GM23248 (cell line): ENCODE measurements at regions not wholly inside any gene's neighbourhood (a gene's known extent, or its start where the extent isn't known, plus 50 kb on each side); places are given as distances from the start of the nearest gene placed in this dataset.

ENCODE experiments used
- DNase-seq: peaks from one replicate; pipeline ENCODE4 v3.0.0-alpha.2; 2015
- H2AFZ ChIP-seq: fragments of 200-600 bp; sonication (generic); 2 replicates; pipeline ENCODE4 v1.6.1; 2016; ENCODE audit warnings: antibody characterized with exemption
- H3F3A ChIP-seq: fragments of 200-600 bp; sonication (generic); 2 replicates; pipeline ENCODE4 v1.6.1; 2016; ENCODE audit warnings: mild to moderate bottlenecking, antibody characterized with exemption, mixed run types; ENCODE audit not compliant: insufficient read depth
- H3K27ac ChIP-seq: fragments of 200-600 bp; sonication (generic); 2 replicates; pipeline ENCODE4 v1.5.1; 2016; ENCODE audit warnings: mild to moderate bottlenecking
- H3K27me3 ChIP-seq: fragments of 200-600 bp; sonication (generic); replicated peaks from 2 replicates; pipeline ENCODE4 v1.6.1; 2016; ENCODE audit warnings: mild to moderate bottlenecking; ENCODE audit not compliant: insufficient read depth
- H3K36me3 ChIP-seq: fragments of 200-600 bp; sonication (generic); 2 replicates; pipeline ENCODE4 v1.6.1; 2016; ENCODE audit warnings: low read depth, mild to moderate bottlenecking
- H3K4me1 ChIP-seq: fragments of 200-600 bp; sonication (generic); 2 replicates; pipeline ENCODE4 v1.6.1; 2016; ENCODE audit warnings: mild to moderate bottlenecking; ENCODE audit not compliant: insufficient read depth
- H3K4me2 ChIP-seq: fragments of 200-600 bp; sonication (generic); one replicate; pipeline ENCODE4 v1.6.1; 2016; ENCODE audit warnings: mild to moderate bottlenecking; ENCODE audit not compliant: unreplicated experiment
- H3K4me3 ChIP-seq: fragments of 200-600 bp; sonication (generic); 2 replicates; pipeline ENCODE4 v1.5.1; 2016; ENCODE audit warnings: mild to moderate bottlenecking
- H3K79me2 ChIP-seq: fragments of 200-600 bp; sonication (generic); 2 replicates; pipeline ENCODE4 v1.6.1; 2016; ENCODE audit warnings: mild to moderate bottlenecking; ENCODE audit not compliant: insufficient read depth
- H3K9ac ChIP-seq: fragments of 200-600 bp; sonication (generic); 2 replicates; pipeline ENCODE4 v1.6.1; 2016; ENCODE audit warnings: mild to moderate bottlenecking
- H3K9me2 ChIP-seq: fragments of 200-600 bp; sonication (generic); 2 replicates; pipeline ENCODE4 v1.6.1; 2016; ENCODE audit warnings: mixed run types, mild to moderate bottlenecking, moderate library complexity; ENCODE audit not compliant: insufficient read depth
- H3K9me3 ChIP-seq: fragments of 200-600 bp; sonication (generic); one replicate; pipeline ENCODE4 v1.6.1; 2017; ENCODE audit warnings: low read depth
- H4K20me1 ChIP-seq: fragments of 200-600 bp; sonication (generic); 2 replicates; pipeline ENCODE4 v1.6.0; 2016; ENCODE audit not compliant: insufficient read depth
- EZH2 ChIP-seq: fragments of 200-600 bp; sonication (generic); IDR thresholded peaks from 2 replicates; pipeline ENCODE4 v1.6.1; 2018; ENCODE audit warnings: antibody characterized with exemption, mild to moderate bottlenecking; ENCODE audit not compliant: insufficient read depth, poor library complexity, severe bottlenecking
- EZH2phosphoT487 ChIP-seq: fragments of 200-600 bp; sonication (generic); IDR thresholded peaks from 2 replicates; pipeline ENCODE4 v1.6.1; 2018; ENCODE audit warnings: antibody characterized with exemption, moderate library complexity, mild to moderate bottlenecking, low read depth; ENCODE audit not compliant: insufficient read depth
- WGBS, 2 experiments: methylation state at CpG; one replicate each; pipeline ENCODE4 v1.1.6; 2015 to 2017; ENCODE audit warnings: low lambda C conversion rate in 2 of 2, low coverage in 1 of 2; ENCODE audit errors: missing lambda C conversion rate in 2 of 2; 5-methylcytosine and 5-hydroxymethylcytosine counted together
- in situ Hi-C: fragments of 300-500 bp; cut with MboI; formaldehyde crosslinking; loops from 2 replicates; pipeline ENCODE4 v1.15.0; 2020

- Histone ChIP-seq H3K9me2 (no peaks in the 10 kb centered on the region), H3K27ac (no peak overlapping the region), H2AFZ (no peak overlapping the region), H3K9me3 (no peaks in the 10 kb centered on the region), H3K4me3 (no peak overlapping the region), H3K79me2 (no peaks in the 10 kb centered on the region), H3K9ac (no peak overlapping the region), H4K20me1 (no peaks in the 10 kb centered on the region), H3K4me1 (no peaks in the 10 kb centered on the region), H3K36me3 (no peaks in the 10 kb centered on the region), H3K27me3 (no peaks in the 10 kb centered on the region), H3F3A (no peaks in the 10 kb centered on the region), H3K4me2 (no peak overlapping the region)
- TF ChIP-seq EZH2phosphoT487 (no peak), EZH2 (no peak)
- WGBS, 2 experiments: 29 to 35% methylated on average over 3 of the region's 3 CpGs
- DNase-seq: no peak
- in situ Hi-C loops: no loop called here
Observed at GRCh38 chr6:8900056-8900455, 464.7 kb upstream of the SLC35B3 start.

GRCh38 chr6:8889514-8889913, 454.2 kb upstream of the SLC35B3 start:
- Histone ChIP-seq H3K9me2 (no peaks in the 10 kb centered on the region), H3K36me3 (no peaks in the 10 kb centered on the region), H2AFZ (no peak overlapping the region), H3K4me2 (no peak overlapping the region), H3K9me3 (no peaks in the 10 kb centered on the region), H3K27me3 (no peaks in the 10 kb centered on the region), H4K20me1 (no peaks in the 10 kb centered on the region), H3K27ac (no peak overlapping the region), H3F3A (no peaks in the 10 kb centered on the region), H3K9ac (no peak overlapping the region), H3K4me3 (no peak overlapping the region), H3K79me2 (no peaks in the 10 kb centered on the region), H3K4me1 (no peaks in the 10 kb centered on the region)
- no peak for DNase-seq
- no peak for TF ChIP-seq EZH2
- TF ChIP-seq EZH2phosphoT487: no peak
- in situ Hi-C loops: no loop called here
- WGBS, 2 experiments: 33 to 36% methylated on average over 6 of the region's 6 CpGs

- in situ Hi-C loops: no loop called here
- H3K36me3 ChIP-seq: no peaks in the 10 kb centered on the region
- H3K27me3 ChIP-seq: no peaks in the 10 kb centered on the region
- H3K9me3 ChIP-seq: no peaks in the 10 kb centered on the region
- H3K9me2 ChIP-seq: no peaks in the 10 kb centered on the region
- H4K20me1 ChIP-seq: no peaks in the 10 kb centered on the region
- no peak overlapping the region for H3K27ac ChIP-seq
- no peaks in the 10 kb centered on the region for H3K79me2 ChIP-seq
- 15 to 19% methylated on average over 3 of the region's 3 CpGs for WGBS, 2 experiments
- DNase-seq: peak; percentile 31
- H2AFZ ChIP-seq: no peak overlapping the region
- H3K4me3 ChIP-seq: no peak overlapping the region
- no peak overlapping the region for H3K4me2 ChIP-seq
- no peaks in the 10 kb centered on the region for H3F3A ChIP-seq
- H3K4me1 ChIP-seq: no peaks in the 10 kb centered on the region
- no peak overlapping the region for H3K9ac ChIP-seq
- TF ChIP-seq EZH2phosphoT487 (no peak), EZH2 (no peak)
Observed at GRCh38 chr6:8888468-8888867, 453.1 kb upstream of the SLC35B3 start.

- Histone ChIP-seq H3K27me3 (no peaks in the 10 kb centered on the region), H4K20me1 (no peaks in the 10 kb centered on the region), H3K4me1 (no peaks in the 10 kb centered on the region), H3F3A (no peaks in the 10 kb centered on the region), H3K9ac (no peak overlapping the region), H2AFZ (no peak overlapping the region), H3K4me3 (no peak overlapping the region), H3K9me3 (no peaks in the 10 kb centered on the region), H3K36me3 (no peaks in the 10 kb centered on the region), H3K4me2 (no peak overlapping the region), H3K27ac (no peak overlapping the region), H3K79me2 (no peaks in the 10 kb centered on the region), H3K9me2 (no peaks in the 10 kb centered on the region)
- WGBS, 2 experiments: 25 to 37% methylated on average over 1 of the region's 1 CpG
- TF ChIP-seq EZH2phosphoT487: no peak
- no peak for TF ChIP-seq EZH2
- in situ Hi-C loops: no loop called here
- DNase-seq: no peak
Observed at GRCh38 chr6:8881663-8882062, 446.3 kb upstream of the SLC35B3 start.

- Histone ChIP-seq H2AFZ (no peak overlapping the region), H3K27me3 (no peaks in the 10 kb centered on the region), H4K20me1 (no peaks in the 10 kb centered on the region), H3K36me3 (no peaks in the 10 kb centered on the region), H3K4me1 (no peaks in the 10 kb centered on the region), H3K9ac (no peak overlapping the region), H3K9me3 (no peaks in the 10 kb centered on the region), H3K27ac (no peak overlapping the region), H3K4me3 (no peak overlapping the region), H3K9me2 (no peaks in the 10 kb centered on the region), H3F3A (no peaks in the 10 kb centered on the region), H3K4me2 (no peak overlapping the region), H3K79me2 (no peaks in the 10 kb centered on the region)
- no peak for TF ChIP-seq EZH2phosphoT487
- TF ChIP-seq EZH2: no peak
- whole genome bisulfite sequencing, 2 experiments: 41 to 44% methylated on average over 1 of the region's 1 CpG
- DNase-seq: no peak
- in situ Hi-C loops: no loop called here
Observed at GRCh38 chr6:8879334-8879733, 444.0 kb upstream of the SLC35B3 start.
